Astrocyte of the spinal cord (primary cell): ENCODE measurements at regions not wholly inside any gene's neighbourhood (a gene's known extent, or its start where the extent isn't known, plus 50 kb on each side); places are given as distances from the start of the nearest gene placed in this dataset.

Experiments used
- DNase-seq: peaks from one replicate; pipeline ENCODE4 v3.0.0; 2011; ENCODE audit warnings: low read depth, low spot score
- H3K4me3 ChIP-seq: 2 replicates; pipeline ENCODE4 v1.5.1; 2011; ENCODE audit warnings: low read depth, mild to moderate bottlenecking, low read length, moderate library complexity
- CTCF ChIP-seq: IDR thresholded peaks from 2 replicates; pipeline ENCODE4 v1.5.1; 2012; ENCODE audit warnings: low read depth, mild to moderate bottlenecking, low read length, inconsistent platforms
- in situ Hi-C: cut with HindIII; loops from 2 replicates; pipeline ENCODE4 v1.10.0; 2017; ENCODE audit warnings: low sequenced_read_pairs

- H3K4me3 ChIP-seq = no peak overlapping the region
- in situ Hi-C loops = no loop called here
- peak; percentile 88 for DNase-seq
- no peak for TF ChIP-seq CTCF
Observed at GRCh38 chr15:68524753-68525584, 53.8 kb upstream of the CORO2B start.

- H3K4me3 ChIP-seq = no peak overlapping the region
- no peak for TF ChIP-seq CTCF
- in situ Hi-C loops = no loop called here
- DNase-seq = no peak
Observed at GRCh38 chr15:68525815-68526214, 53.0 kb upstream of the CORO2B start.

GRCh38 chr15:68526269-68526668 is 52.5 kb upstream of the CORO2B start:
- peak; percentile 71 for DNase-seq
- no peak overlapping the region for H3K4me3 ChIP-seq
- in situ Hi-C loops = no loop called here
- no peak for TF ChIP-seq CTCF

- no peak for TF ChIP-seq CTCF
- H3K4me3 ChIP-seq = no peak overlapping the region
- in situ Hi-C loops = no loop called here
- DNase-seq = no peak
Observed at GRCh38 chr15:68526784-68527183, 52.0 kb upstream of the CORO2B start.

GRCh38 chr15:68528626-68529290 is 50.0 kb upstream of the CORO2B start:
- no peak for TF ChIP-seq CTCF
- in situ Hi-C loops = no loop called here
- DNase-seq = peak; percentile 74
- H3K4me3 ChIP-seq = no peak overlapping the region
